Mesendoderm (in vitro differentiated cells): ENCODE measurements at regions not wholly inside any gene's neighbourhood (a gene's known extent, or its start where the extent isn't known, plus 50 kb on each side); places are given as distances from the start of the nearest gene placed in this dataset.

Source experiments
- DNase-seq: peaks from one replicate; pipeline ENCODE4 v3.0.0; 2013
- H2AK5ac ChIP-seq: 2 replicates; pipeline ENCODE4 v1.6.1; 2013; ENCODE audit warnings: low read length, inconsistent platforms
- H2BK120ac ChIP-seq: 2 replicates; pipeline ENCODE4 v1.6.1; 2013; ENCODE audit warnings: low read depth, mild to moderate bottlenecking, low read length, moderate library complexity, mixed read lengths
- H2BK15ac ChIP-seq: replicated peaks from 2 replicates; pipeline ENCODE4 v1.6.1; 2013; ENCODE audit warnings: low read depth, mild to moderate bottlenecking, moderate library complexity
- H2BK5ac ChIP-seq: 2 replicates; pipeline ENCODE4 v1.6.1; 2013; ENCODE audit warnings: low read length, inconsistent platforms
- H3K18ac ChIP-seq: 2 replicates; pipeline ENCODE4 v1.6.1; 2013; ENCODE audit warnings: mild to moderate bottlenecking, low read length, mixed read lengths
- H3K23ac ChIP-seq: one replicate; pipeline ENCODE4 v1.6.1; 2013; ENCODE audit warnings: low read length
- H3K27ac ChIP-seq: 2 replicates; pipeline ENCODE4 v1.5.1; 2013; ENCODE audit warnings: low read depth, mild to moderate bottlenecking, inconsistent platforms, low read length, moderate library complexity
- H3K27me3 ChIP-seq: 2 replicates; pipeline ENCODE4 v1.6.1; 2013; ENCODE audit warnings: low read length, control low read depth, mild to moderate bottlenecking, inconsistent platforms; ENCODE audit not compliant: insufficient read depth, poor library complexity
- H3K36me3 ChIP-seq: 2 replicates; pipeline ENCODE4 v1.6.1; 2013; ENCODE audit warnings: low read length, inconsistent platforms; ENCODE audit not compliant: control insufficient read depth, insufficient read depth
- H3K4ac ChIP-seq: one replicate; pipeline ENCODE4 v1.6.1; 2013; ENCODE audit warnings: low read depth, mild to moderate bottlenecking, low read length, moderate library complexity
- H3K4me1 ChIP-seq: 2 replicates; pipeline ENCODE4 v1.6.1; 2013; ENCODE audit warnings: low read depth, low read length, inconsistent platforms; ENCODE audit not compliant: control insufficient read depth
- H3K4me2 ChIP-seq: 2 replicates; pipeline ENCODE4 v1.6.1; 2013; ENCODE audit warnings: low read length
- H3K4me3 ChIP-seq: 2 replicates; pipeline ENCODE4 v1.5.1; 2013; ENCODE audit warnings: mild to moderate bottlenecking, low read length
- H3K56ac ChIP-seq: one replicate; pipeline ENCODE4 v1.6.1; 2013; ENCODE audit warnings: low read length
- H3K79me1 ChIP-seq: 2 replicates; pipeline ENCODE4 v1.6.1; 2013; ENCODE audit warnings: low read length, inconsistent platforms
- H3K79me2 ChIP-seq: 2 replicates; pipeline ENCODE4 v1.6.1; 2013; ENCODE audit warnings: mild to moderate bottlenecking, low read length; ENCODE audit not compliant: control insufficient read depth, insufficient read depth
- H3K9ac ChIP-seq: 2 replicates; pipeline ENCODE4 v1.6.1; 2013; ENCODE audit warnings: low read length, inconsistent platforms
- H4K5ac ChIP-seq: one replicate; pipeline ENCODE4 v1.6.1; 2013; ENCODE audit warnings: low read length
- H4K8ac ChIP-seq: one replicate; pipeline ENCODE4 v1.6.1; 2013; ENCODE audit warnings: low read depth, mild to moderate bottlenecking, control low read depth, low read length, moderate library complexity
- WGBS: extraction: QIAGEN DNeasy Blood & Tissue Kit; methylation state at CpG from one replicate; pipeline ENCODE4 v1.1.7; 2013; ENCODE audit warnings: low lambda C conversion rate, missing lambda C conversion rate; ENCODE audit not compliant: insufficient coverage; ENCODE audit errors: extremely low coverage; 5-methylcytosine and 5-hydroxymethylcytosine counted together

DNA sequence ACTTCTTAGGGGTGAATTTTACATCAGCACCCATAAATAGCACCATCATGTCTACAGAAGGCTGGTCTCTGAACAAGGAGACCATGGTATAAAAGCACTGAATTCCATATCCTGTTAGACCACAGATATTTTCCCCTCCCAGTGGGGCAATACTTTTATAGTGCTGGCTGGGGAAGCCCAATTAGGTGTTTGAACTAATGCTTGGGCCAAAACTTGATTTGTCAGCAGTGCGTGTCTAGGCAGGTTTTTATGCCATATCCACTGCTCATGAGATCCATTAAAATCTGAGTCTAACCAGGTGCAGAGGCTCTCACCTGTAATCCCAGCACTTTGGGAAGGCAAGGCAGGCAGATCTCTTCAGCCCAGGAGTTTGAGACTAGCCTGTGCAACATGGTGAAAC lies 623.0 kb downstream of the NPHP4 start:
- Histone ChIP-seq H3K4me2 (no peak overlapping the region), H2BK5ac (no peak overlapping the region), H3K9ac (no peak overlapping the region), H3K18ac (no peak overlapping the region), H2AK5ac (no peak overlapping the region), H3K4me1 (no peaks in the 10 kb centered on the region), H3K4ac (no peak overlapping the region), H2BK15ac (no peak overlapping the region), H4K5ac (no peak overlapping the region), H3K79me1 (no peaks in the 10 kb centered on the region), H3K56ac (no peak overlapping the region), H3K23ac (no peak overlapping the region), H3K79me2 (no peaks in the 10 kb centered on the region), H3K36me3 (no peaks in the 10 kb centered on the region), H3K27ac (no peak overlapping the region), H3K4me3 (no peak overlapping the region), H3K27me3 (no peaks in the 10 kb centered on the region), H4K8ac (no peak overlapping the region), H2BK120ac (no peak overlapping the region)
- no CpG with 5 or more reads among the region's 1 CpG for WGBS
- no peak for DNase-seq

DNA sequence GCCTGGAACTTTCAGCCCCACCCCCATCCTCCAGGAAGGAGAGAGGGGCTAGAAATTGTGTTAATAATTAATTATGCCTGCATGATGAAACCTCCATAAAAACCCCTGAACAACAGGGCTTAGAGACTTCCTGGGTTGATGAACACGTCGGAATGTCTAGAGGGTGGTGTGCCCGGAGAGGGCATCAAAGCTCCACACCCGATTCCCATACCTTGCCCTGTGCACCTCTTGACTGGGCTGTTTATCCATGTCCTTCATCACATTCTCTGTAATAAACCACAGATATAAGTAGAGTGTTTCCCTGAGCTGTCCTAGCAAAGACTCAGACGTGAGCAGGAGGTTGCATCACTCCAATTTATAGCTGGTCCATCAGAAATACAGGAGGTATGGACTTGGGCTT lies 624.0 kb downstream of the NPHP4 start:
- no peak overlapping the region for H2AK5ac ChIP-seq
- H3K4me2 ChIP-seq = no peak overlapping the region
- no peak overlapping the region for H2BK120ac ChIP-seq
- no peak for DNase-seq
- no peak overlapping the region for H3K4me3 ChIP-seq
- no peak overlapping the region for H3K56ac ChIP-seq
- H3K4ac ChIP-seq = no peak overlapping the region
- H3K23ac ChIP-seq = no peak overlapping the region
- H3K27ac ChIP-seq = no peak overlapping the region
- H3K36me3 ChIP-seq = no peaks in the 10 kb centered on the region
- no CpG with 5 or more reads among the region's 5 CpGs for WGBS
- H4K5ac ChIP-seq = no peak overlapping the region
- no peaks in the 10 kb centered on the region for H3K27me3 ChIP-seq
- H3K79me1 ChIP-seq = no peaks in the 10 kb centered on the region
- H3K9ac ChIP-seq = no peak overlapping the region
- H4K8ac ChIP-seq = no peak overlapping the region
- no peaks in the 10 kb centered on the region for H3K79me2 ChIP-seq
- H3K18ac ChIP-seq = no peak overlapping the region
- H3K4me1 ChIP-seq = no peaks in the 10 kb centered on the region
- H2BK5ac ChIP-seq = no peak overlapping the region
- H2BK15ac ChIP-seq = no peak overlapping the region

DNA sequence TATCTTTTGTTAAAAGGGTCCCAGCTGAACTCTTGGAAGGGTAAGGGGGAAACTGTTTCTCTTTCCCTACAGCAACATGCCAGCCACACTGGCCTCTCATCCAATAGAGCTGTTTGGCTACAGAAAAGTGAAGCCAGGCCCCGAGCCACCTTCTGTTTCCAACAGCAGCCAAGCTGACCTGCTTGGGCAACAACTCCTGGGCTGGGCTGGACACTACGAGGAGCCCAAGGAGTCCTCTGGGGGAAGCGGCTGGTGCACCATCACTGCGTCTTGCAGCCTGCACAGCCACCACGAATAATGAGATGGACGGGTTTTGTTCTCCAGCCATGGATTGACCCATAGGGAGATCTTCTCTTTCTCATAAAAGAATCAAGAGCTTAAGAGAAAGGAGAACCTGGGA lies 624.9 kb downstream of the NPHP4 start:
- no peak overlapping the region for H4K5ac ChIP-seq
- H2BK5ac ChIP-seq = no peak overlapping the region
- no peak overlapping the region for H2BK120ac ChIP-seq
- no peaks in the 10 kb centered on the region for H3K4me1 ChIP-seq
- no peak overlapping the region for H3K4me3 ChIP-seq
- no peak overlapping the region for H3K9ac ChIP-seq
- no peak overlapping the region for H3K4me2 ChIP-seq
- no peak overlapping the region for H2BK15ac ChIP-seq
- DNase-seq = no peak
- H3K23ac ChIP-seq = no peak overlapping the region
- no peaks in the 10 kb centered on the region for H3K27me3 ChIP-seq
- no CpG with 5 or more reads among the region's 6 CpGs for WGBS
- no peak overlapping the region for H3K18ac ChIP-seq
- no peak overlapping the region for H3K56ac ChIP-seq
- H3K79me2 ChIP-seq = no peaks in the 10 kb centered on the region
- H4K8ac ChIP-seq = no peak overlapping the region
- H3K79me1 ChIP-seq = no peaks in the 10 kb centered on the region
- no peaks in the 10 kb centered on the region for H3K36me3 ChIP-seq
- no peak overlapping the region for H2AK5ac ChIP-seq
- H3K4ac ChIP-seq = no peak overlapping the region
- H3K27ac ChIP-seq = no peak overlapping the region

DNA sequence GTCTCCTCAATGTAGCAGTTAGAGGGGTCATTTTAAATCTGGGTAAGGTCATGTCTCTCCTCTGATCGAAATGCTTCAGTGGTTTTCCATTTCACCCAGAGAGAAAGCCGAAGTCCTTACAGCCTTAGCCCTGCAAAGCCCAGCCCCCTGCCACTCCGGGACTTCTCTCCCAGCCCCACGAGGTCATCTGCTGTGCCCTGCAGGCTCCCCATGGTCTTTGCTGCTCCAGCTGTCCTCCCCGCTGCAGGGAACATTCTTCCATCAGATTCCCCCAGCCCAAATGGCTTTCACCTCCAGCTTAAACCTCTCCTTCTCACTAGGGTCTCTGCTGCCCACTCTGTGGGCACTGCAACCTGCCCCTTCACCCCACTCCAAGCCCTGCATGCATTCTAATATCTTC lies 626.5 kb downstream of the NPHP4 start:
- Histone ChIP-seq H3K4ac (no peak overlapping the region), H4K8ac (no peak overlapping the region), H3K18ac (no peak overlapping the region), H2AK5ac (no peak overlapping the region), H3K27me3 (no peaks in the 10 kb centered on the region), H2BK120ac (no peak overlapping the region), H3K79me2 (no peaks in the 10 kb centered on the region), H4K5ac (no peak overlapping the region), H2BK15ac (no peak overlapping the region), H3K27ac (no peak overlapping the region), H3K56ac (no peak overlapping the region), H3K79me1 (no peaks in the 10 kb centered on the region), H3K4me3 (no peak overlapping the region), H3K4me2 (no peak overlapping the region), H3K4me1 (no peaks in the 10 kb centered on the region), H3K9ac (no peak overlapping the region), H3K36me3 (no peaks in the 10 kb centered on the region), H2BK5ac (no peak overlapping the region), H3K23ac (no peak overlapping the region)
- DNase-seq = no peak
- no CpG with 5 or more reads among the region's 5 CpGs for WGBS

DNA sequence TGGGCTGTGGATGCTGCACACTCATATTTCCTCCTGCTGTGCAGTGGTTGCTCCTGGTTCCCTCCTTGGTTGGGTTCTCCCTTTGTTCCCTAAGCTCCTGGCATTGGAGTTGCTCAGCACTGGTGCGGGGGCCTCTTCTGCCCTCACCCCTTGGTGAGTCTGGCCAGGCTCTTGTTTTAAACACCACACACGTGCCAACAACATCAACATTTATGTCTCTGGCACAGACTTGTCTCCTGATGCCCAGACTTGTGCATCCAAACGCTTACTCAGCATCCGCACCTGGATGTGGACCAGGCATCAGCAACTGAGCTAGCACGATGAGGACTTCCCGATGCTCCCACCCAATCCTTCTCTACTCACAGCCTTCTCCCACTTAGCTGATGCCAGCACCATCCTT lies 627.6 kb downstream of the NPHP4 start:
- DNase-seq = no peak
- no peak overlapping the region for H3K23ac ChIP-seq
- no peak overlapping the region for H3K56ac ChIP-seq
- no peaks in the 10 kb centered on the region for H3K27me3 ChIP-seq
- no CpG with 5 or more reads among the region's 6 CpGs for WGBS
- no peak overlapping the region for H3K9ac ChIP-seq
- H2BK5ac ChIP-seq = no peak overlapping the region
- H4K8ac ChIP-seq = no peak overlapping the region
- no peak overlapping the region for H3K18ac ChIP-seq
- no peak overlapping the region for H2BK120ac ChIP-seq
- no peak overlapping the region for H2AK5ac ChIP-seq
- H3K4me1 ChIP-seq = no peaks in the 10 kb centered on the region
- H3K79me1 ChIP-seq = no peaks in the 10 kb centered on the region
- H3K27ac ChIP-seq = no peak overlapping the region
- no peaks in the 10 kb centered on the region for H3K79me2 ChIP-seq
- H3K4me3 ChIP-seq = no peak overlapping the region
- no peak overlapping the region for H3K4me2 ChIP-seq
- no peaks in the 10 kb centered on the region for H3K36me3 ChIP-seq
- no peak overlapping the region for H4K5ac ChIP-seq
- H3K4ac ChIP-seq = no peak overlapping the region
- no peak overlapping the region for H2BK15ac ChIP-seq

DNA sequence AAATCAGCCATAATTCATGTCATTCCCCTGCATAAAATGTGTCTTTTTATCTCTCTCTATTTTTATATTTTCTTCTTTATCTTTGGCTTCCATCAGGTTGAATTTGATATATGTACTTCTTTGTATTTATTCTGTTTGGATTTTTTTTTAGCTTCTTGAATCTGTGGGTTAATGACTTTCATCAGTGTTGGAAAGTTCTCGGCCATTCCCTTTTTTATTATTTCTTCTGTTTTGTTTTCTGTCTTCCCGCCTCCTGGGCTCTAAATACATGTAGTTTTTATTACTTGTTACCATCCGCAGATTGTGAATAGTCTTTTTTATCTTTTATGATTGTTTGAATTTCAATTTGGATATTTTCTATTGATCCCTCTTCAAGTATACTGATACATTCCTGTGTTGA lies 637.5 kb downstream of the NPHP4 start:
- Histone ChIP-seq H3K18ac (no peak overlapping the region), H3K27me3 (no peaks in the 10 kb centered on the region), H2BK120ac (no peak overlapping the region), H2BK5ac (no peak overlapping the region), H3K4me2 (no peak overlapping the region), H3K27ac (no peak overlapping the region), H3K36me3 (no peaks in the 10 kb centered on the region), H3K4ac (no peak overlapping the region), H2BK15ac (no peak overlapping the region), H3K9ac (no peak overlapping the region), H3K56ac (no peak overlapping the region), H3K79me1 (no peaks in the 10 kb centered on the region), H4K5ac (no peak overlapping the region), H3K23ac (no peak overlapping the region), H3K79me2 (no peaks in the 10 kb centered on the region), H3K4me1 (no peaks in the 10 kb centered on the region), H3K4me3 (no peak overlapping the region), H2AK5ac (no peak overlapping the region), H4K8ac (no peak overlapping the region)
- no peak for DNase-seq
- WGBS = no CpG with 5 or more reads among the region's 3 CpGs
